GM12878 (cell line): ENCODE measurements at regions not wholly inside any gene's neighbourhood (a gene's known extent, or its start where the extent isn't known, plus 50 kb on each side); places are given as distances from the start of the nearest gene placed in this dataset.

Source experiments
- ATAC-seq: fragments of 200-7000 bp; cut with Tn5 transposase; 3 replicates; pipeline ENCODE4 v1.9.1; 2020; ENCODE audit warnings: mild to moderate bottlenecking, moderate library complexity
- BruUV-seq: library from RNA; stranded (reverse); fragments of 400-500 nt; replicated peaks from 2 replicates; lab custom pipeline; 2021; lab: Mats Ljungman, UMichigan
- CTCF ChIA-PET: fragments of 300-600 bp; sonication (Branson Sonifier 250); formaldehyde crosslinking; extraction: SDS; loops from one replicate; lab custom pipeline; 2021; ENCODE audit warnings: inconsistent platforms; lab: Yijun Ruan, JAX
- POLR2A ChIA-PET: fragments of 350-600 bp; formaldehyde crosslinking; extraction: SDS; loops from one replicate; lab custom pipeline; 2021; ENCODE audit warnings: inconsistent platforms; lab: Charles Lee
- RAD21 ChIA-PET: fragments of 300-600 bp; sonication (Branson Sonifier 250); formaldehyde crosslinking; loops from one replicate; lab custom pipeline; 2023; ENCODE audit warnings: antibody characterized with exemption; ENCODE audit not compliant: unreplicated experiment; lab: Charles Lee
- SMC1A ChIA-PET: fragments of 300-600 bp; sonication (Branson Sonifier 250); formaldehyde crosslinking; loops from one replicate; lab custom pipeline; 2023; ENCODE audit not compliant: unreplicated experiment, uncharacterized antibody; lab: Charles Lee
- DNase-seq: peaks from one replicate; pipeline ENCODE4 v3.0.0-alpha.2; 2011; ENCODE audit warnings: low read depth, low spot score
- FAIRE-seq: peaks from 3 replicates; lab custom pipeline; 2011; peaks lifted over from hg19 to GRCh38; lab: Jason Lieb, UNC
- H2AFZ ChIP-seq: 2 replicates; pipeline ENCODE4 v1.6.0; 2011; ENCODE audit warnings: low read depth, low read length, control low read depth; ENCODE audit not compliant: control insufficient read depth
- H3K27ac ChIP-seq: 2 replicates; pipeline ENCODE4 v1.5.1; 2011; ENCODE audit warnings: control low read depth; ENCODE audit not compliant: control insufficient read depth, insufficient read depth
- H3K27me3 ChIP-seq, 2 experiments: replicated peaks in 1 of 2; 2 replicates each; pipeline versions ENCODE4 v1.6.0 to v1.6.1; 2011; ENCODE audit warnings: low read length in 1 of 2; ENCODE audit not compliant: control insufficient read depth in 2 of 2, insufficient read depth in 2 of 2
- H3K36me3 ChIP-seq, 2 experiments: 2 replicates each; pipeline ENCODE4 v1.5.1; 2011; ENCODE audit warnings: low read length in 1 of 2; ENCODE audit not compliant: control insufficient read depth in 2 of 2, insufficient read depth in 2 of 2
- H3K4me1 ChIP-seq: 2 replicates; pipeline ENCODE4 v1.6.1; 2011; ENCODE audit warnings: mild to moderate bottlenecking, low read length, moderate library complexity, mixed read lengths; ENCODE audit not compliant: control insufficient read depth, insufficient read depth
- H3K4me2 ChIP-seq: 2 replicates; pipeline ENCODE4 v1.6.0; 2011; ENCODE audit warnings: control low read depth; ENCODE audit not compliant: control insufficient read depth, insufficient read depth
- H3K4me3 ChIP-seq: fragments of 200-600 bp; sonication (generic); 2 replicates; pipeline ENCODE4 v1.5.1; 2016
- H3K79me2 ChIP-seq: 2 replicates; pipeline ENCODE4 v1.6.0; 2011; ENCODE audit warnings: low read length; ENCODE audit not compliant: control insufficient read depth, insufficient read depth
- H3K9ac ChIP-seq: 2 replicates; pipeline ENCODE4 v1.8.0; 2011; ENCODE audit warnings: low read length, control low read depth, mixed read lengths; ENCODE audit not compliant: control insufficient read depth, insufficient read depth
- H3K9me3 ChIP-seq: replicated peaks from 3 replicates; pipeline ENCODE4 v1.5.1; 2011; ENCODE audit warnings: mild to moderate bottlenecking, low read length; ENCODE audit not compliant: control insufficient read depth, insufficient read depth
- H4K20me1 ChIP-seq: 2 replicates; pipeline ENCODE4 v1.6.0; 2011; ENCODE audit not compliant: control insufficient read depth, insufficient read depth
- BHLHE40 ChIP-seq, 2 experiments: fragments of 450-650 bp in 1 of 2; IDR thresholded peaks; 2 replicates each; pipeline ENCODE4 v1.6.1; 2011 to 2017; ENCODE audit warnings: low read depth in 2 of 2, borderline replicate concordance in 1 of 2, improper control_type of control experiment in 1 of 2, low read length in 1 of 2, mild to moderate bottlenecking in 1 of 2
- CBX5 ChIP-seq: sonication (generic); IDR thresholded peaks from 2 replicates; pipeline ENCODE4 v1.6.1; 2016; ENCODE audit warnings: low read depth, moderate library complexity, mild to moderate bottlenecking, inconsistent platforms
- KLF5 ChIP-seq: fragments of 450-650 bp; IDR thresholded peaks from 2 replicates; pipeline ENCODE4 v1.6.1; 2014; ENCODE audit warnings: mild to moderate bottlenecking; ENCODE audit not compliant: partially characterized antibody
- MLLT1 ChIP-seq: fragments of 450-650 bp; IDR thresholded peaks from 2 replicates; pipeline ENCODE4 v1.6.1; 2016; ENCODE audit warnings: mild to moderate bottlenecking
- RBBP5 ChIP-seq: fragments of 200-600 bp; sonication (generic); conservative IDR thresholded peaks from 2 replicates; pipeline ENCODE4 v1.6.1; 2016
- RELA ChIP-seq: fragments of 450-650 bp; IDR thresholded peaks from 2 replicates; pipeline ENCODE4 v1.8.0; 2014; ENCODE audit warnings: borderline replicate concordance; ENCODE audit not compliant: partially characterized antibody
- RFX5 ChIP-seq: IDR thresholded peaks from 2 replicates; pipeline ENCODE4 v1.6.1; 2011; ENCODE audit warnings: low read depth, low read length, improper control_type of control experiment
- RUNX3 ChIP-seq: IDR thresholded peaks from 2 replicates; pipeline ENCODE4 v1.6.1; 2012; ENCODE audit warnings: low read length, inconsistent platforms
- SKIL ChIP-seq: fragments of 450-650 bp; IDR thresholded peaks from 2 replicates; pipeline ENCODE4 v1.6.1; 2017; ENCODE audit warnings: mild to moderate bottlenecking, low read depth, inconsistent platforms; ENCODE audit not compliant: poor library complexity, severe bottlenecking
- SMC3 ChIP-seq: IDR thresholded peaks from 2 replicates; pipeline ENCODE4 v1.6.1; 2011; ENCODE audit warnings: low read length, improper control_type of control experiment, borderline replicate concordance
- STAT1 ChIP-seq: fragments of 450-650 bp; conservative IDR thresholded peaks from 2 replicates; pipeline ENCODE4 v1.6.1; 2014; ENCODE audit warnings: antibody characterized with exemption, mild to moderate bottlenecking
- SUZ12 ChIP-seq: fragments of 200-600 bp; sonication (generic); IDR thresholded peaks from one replicate; pipeline ENCODE4 v1.6.1; 2018; ENCODE audit warnings: antibody characterized with exemption, mild to moderate bottlenecking; ENCODE audit not compliant: unreplicated experiment
- TCF3 ChIP-seq: IDR thresholded peaks from 2 replicates; pipeline ENCODE4 v1.6.1; 2012; ENCODE audit warnings: low read depth, mild to moderate bottlenecking, low read length, borderline replicate concordance; ENCODE audit not compliant: insufficient read depth
- WGBS: methylation state at CpG from one replicate; pipeline ENCODE4 v1.1.6; 2016; ENCODE audit warnings: low lambda C conversion rate; ENCODE audit not compliant: insufficient replicate concordance, insufficient coverage; ENCODE audit errors: missing lambda C conversion rate; 5-methylcytosine and 5-hydroxymethylcytosine counted together
- in situ Hi-C: fragments of 300-500 bp; cut with MboI; formaldehyde crosslinking; loops from 9 replicates; pipeline ENCODE4 v1.14.3; 2018; ENCODE audit warnings: mixed read lengths
- intact Hi-C: fragments of 100-400 bp; cut with micrococcal nuclease; formaldehyde crosslinking; loops from one replicate; pipeline ENCODE4 v1.14.2; 2022; ENCODE audit not compliant: unreplicated experiment
- TF ChIP-seq, protein P1 (sequence below): IDR thresholded peaks from 2 replicates; pipeline ENCODE4 v1.6.1; 2011; ENCODE audit warnings: borderline replicate concordance, low read depth, mild to moderate bottlenecking, moderate library complexity, low read length; ENCODE audit not compliant: insufficient read depth, poor library complexity, severe bottlenecking
- TF ChIP-seq, protein P2 (sequence below): fragments of 450-650 bp; IDR thresholded peaks from 2 replicates; pipeline ENCODE4 v1.6.1; 2017; ENCODE audit warnings: low read depth, mild to moderate bottlenecking, moderate library complexity

GRCh38 chr13:73715114-73715910 is 418.9 kb downstream of the KLF12 start:
- H3K4me1 ChIP-seq: peaks cover 10% of the 10 kb centered on the region
- in situ Hi-C loops: loop anchor here (10.0 kb wide), 1 partner anchor 911 kb away; no protein-coding TSS in a partner anchor
- TF ChIP-seq MLLT1 (peak; percentile 89), TCF3 (no peak), STAT1 (no peak), SKIL (peak; percentile 41), CBX5 (no peak), RELA (no peak), SUZ12 (no peak), RFX5 (no peak), RUNX3 (peak; percentile 67), KLF5 (no peak), BHLHE40 (IDR thresholded peaks at IDR 0.05; ENCODE audit: borderline replicate concordance in 1 of 2, low read depth in 2 of 2, low read length in 1 of 2) (no peak), RBBP5 (no peak), SMC3 (no peak)
- TF ChIP-seq, protein P1, sequence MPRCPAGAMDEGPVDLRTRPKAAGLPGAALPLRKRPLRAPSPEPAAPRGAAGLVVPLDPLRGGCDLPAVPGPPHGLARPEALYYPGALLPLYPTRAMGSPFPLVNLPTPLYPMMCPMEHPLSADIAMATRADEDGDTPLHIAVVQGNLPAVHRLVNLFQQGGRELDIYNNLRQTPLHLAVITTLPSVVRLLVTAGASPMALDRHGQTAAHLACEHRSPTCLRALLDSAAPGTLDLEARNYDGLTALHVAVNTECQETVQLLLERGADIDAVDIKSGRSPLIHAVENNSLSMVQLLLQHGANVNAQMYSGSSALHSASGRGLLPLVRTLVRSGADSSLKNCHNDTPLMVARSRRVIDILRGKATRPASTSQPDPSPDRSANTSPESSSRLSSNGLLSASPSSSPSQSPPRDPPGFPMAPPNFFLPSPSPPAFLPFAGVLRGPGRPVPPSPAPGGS: no peak
- TF ChIP-seq, protein P2, sequence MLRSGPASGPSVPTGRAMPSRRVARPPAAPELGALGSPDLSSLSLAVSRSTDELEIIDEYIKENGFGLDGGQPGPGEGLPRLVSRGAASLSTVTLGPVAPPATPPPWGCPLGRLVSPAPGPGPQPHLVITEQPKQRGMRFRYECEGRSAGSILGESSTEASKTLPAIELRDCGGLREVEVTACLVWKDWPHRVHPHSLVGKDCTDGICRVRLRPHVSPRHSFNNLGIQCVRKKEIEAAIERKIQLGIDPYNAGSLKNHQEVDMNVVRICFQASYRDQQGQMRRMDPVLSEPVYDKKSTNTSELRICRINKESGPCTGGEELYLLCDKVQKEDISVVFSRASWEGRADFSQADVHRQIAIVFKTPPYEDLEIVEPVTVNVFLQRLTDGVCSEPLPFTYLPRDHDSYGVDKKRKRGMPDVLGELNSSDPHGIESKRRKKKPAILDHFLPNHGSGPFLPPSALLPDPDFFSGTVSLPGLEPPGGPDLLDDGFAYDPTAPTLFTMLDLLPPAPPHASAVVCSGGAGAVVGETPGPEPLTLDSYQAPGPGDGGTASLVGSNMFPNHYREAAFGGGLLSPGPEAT: peak; percentile 53; the same call in 1 of the 2 replicates

More at GRCh38 chr13:73715114-73715910, 418.9 kb downstream of the KLF12 start:
- CTCF ChIA-PET: interaction anchor here (1.0 to 1.2 kb wide), 4 partner anchors 13 to 1588 kb away, joined by 3 to 4 read pairs (median 3); no protein-coding TSS in a partner anchor
- intact Hi-C loops: no loop called here
- no peak overlapping the region for H3K9ac ChIP-seq
- ATAC-seq (peak; percentile 94), FAIRE-seq (peak; percentile 89), DNase-seq (peak; percentile 31)
- POLR2A ChIA-PET: no interaction called here
- H3K27ac ChIP-seq: peak overlapping the region; percentile 66
- peak overlapping the region; percentile 41 for H3K4me2 ChIP-seq
- no peaks in the 10 kb centered on the region for H3K27me3 ChIP-seq
- RAD21 ChIA-PET: interaction anchor here (1.0 kb wide), 1 partner anchor 17 kb away, joined by 3 read pairs; no protein-coding TSS in a partner anchor
- peaks cover 0 to 3% of the 10 kb centered on the region in 2 experiments; a peak in 2 of 4 replicates for H3K36me3 ChIP-seq
- 84% methylated on average over 15 of the region's 15 CpGs for WGBS
- SMC1A ChIA-PET: interaction anchor here (0.9 to 2.0 kb wide), 2 partner anchors 10 to 51 kb away, joined by 4 read pairs; no protein-coding TSS in a partner anchor
- no peaks in the 10 kb centered on the region for H3K9me3 ChIP-seq
- H2AFZ ChIP-seq: peak overlapping the region; percentile 31
- H3K4me3 ChIP-seq: no peak overlapping the region
- no TSS peak for BruUV-seq
- no peaks in the 10 kb centered on the region for H4K20me1 ChIP-seq
- H3K79me2 ChIP-seq: no peaks in the 10 kb centered on the region
